OCI-LY1 (cell line): ENCODE measurements at regions not wholly inside any gene's neighbourhood (a gene's known extent, or its start where the extent isn't known, plus 50 kb on each side); places are given as distances from the start of the nearest gene placed in this dataset.
"Not testable (repeated sequence)": the region's sequence is repeated elsewhere in the genome, so short reads cannot be mapped to it uniquely, and the experiment has no call there.

Experiments used
- CTCF ChIP-seq: fragments of 200-600 bp; sonication (generic), shearing (Covaris generic); IDR thresholded peaks from 2 replicates; pipeline ENCODE4 v1.5.1; 2017; ENCODE audit warnings: mild to moderate bottlenecking, antibody characterized with exemption, low read length, moderate library complexity, mixed read lengths
- EZH2 ChIP-seq: fragments of 200-600 bp; sonication (generic), shearing (Covaris generic); IDR thresholded peaks from 2 replicates; pipeline ENCODE4 v1.8.0; 2017; ENCODE audit warnings: borderline replicate concordance, mixed run types, mild to moderate bottlenecking, antibody characterized with exemption, low read length, moderate library complexity, mixed read lengths

- not testable (repeated sequence) for TF ChIP-seq CTCF, EZH2
These were observed 559.6 kb downstream of the PTPRU start for GRCh38 chr1:29795965-29796364.
